ENCODE measurements at regions not wholly inside any gene's neighbourhood (a gene's known extent, or its start where the extent isn't known, plus 50 kb on each side); places are given as distances from the start of the nearest gene placed in this dataset.

DNA sequence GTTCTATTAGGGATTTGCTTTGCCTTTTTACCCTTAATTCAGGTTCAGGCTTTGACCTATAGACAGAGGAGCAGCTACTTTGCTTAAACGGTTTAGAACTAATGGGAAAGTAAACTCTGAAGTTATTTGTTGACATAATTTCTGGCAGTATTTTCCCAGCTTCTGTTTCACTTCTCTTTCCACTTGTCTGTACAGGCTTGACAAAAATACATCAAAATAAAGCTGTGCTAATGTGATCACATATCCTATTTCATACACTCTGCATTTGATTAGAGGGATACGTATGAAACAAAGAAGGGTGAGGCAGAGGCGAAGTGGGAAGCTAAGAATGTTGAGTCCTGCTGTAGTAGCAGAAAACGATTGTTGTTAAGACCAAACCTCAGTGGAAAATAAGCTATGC, 389.1 kb upstream of the RARB start:
- no TSS peak for BruUV-seq (replicated peaks)
- dilution Hi-C loops (cut with MboI; ENCODE audit: extremely low pct_ligation_motif_present, low sequenced_read_pairs) = no loop called here

DNA sequence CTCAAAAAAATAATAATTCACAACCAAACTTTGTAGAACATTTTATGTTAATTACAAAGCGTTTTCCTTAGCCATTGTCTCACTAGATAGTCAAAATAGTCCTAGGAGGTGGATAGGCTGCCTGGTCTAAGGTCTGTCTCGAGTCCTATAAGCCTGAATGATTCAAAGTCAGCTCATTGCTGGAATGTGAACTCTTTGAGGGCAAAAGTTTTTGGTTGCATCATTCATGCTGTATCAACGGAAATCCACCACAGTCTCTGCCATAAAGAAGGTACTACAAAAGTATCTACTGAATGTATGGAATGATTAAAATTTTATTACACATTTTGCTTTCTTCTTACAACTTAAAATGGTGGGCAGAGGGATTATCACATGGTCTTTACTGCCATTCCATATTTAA, 387.3 kb upstream of the RARB start:
- no peaks in the 10 kb centered on the region for H3K9me3 ChIP-seq (replicated peaks; ENCODE audit: control insufficient read depth, insufficient read depth, low read length)
- no peak overlapping the region for H2AFZ ChIP-seq (ENCODE audit: low read depth, low read length)
- DNase-seq (ENCODE audit: low read depth, low spot score) (no peak), FAIRE-seq (no peak)
- ChIA-PET CTCF (interaction anchor here (1.6 to 2.4 kb wide), 2 partner anchors 11 to 552 kb away, joined by 4 to 12 read pairs; no protein-coding TSS in a partner anchor), POLR2A (interaction anchor here (0.5 kb wide), 1 partner anchor 93 kb away, joined by 10 read pairs; no protein-coding TSS in a partner anchor)
- H3K4me2 ChIP-seq (ENCODE audit: insufficient read depth, low read length) = no peak overlapping the region
- no peak overlapping the region for H3K9ac ChIP-seq (replicated peaks; ENCODE audit: extremely low read depth, insufficient read depth, low read length)
- no peaks in the 10 kb centered on the region for H3K79me2 ChIP-seq (ENCODE audit: control insufficient read depth, insufficient read depth, low read length)
- dilution Hi-C loops (cut with MboI; ENCODE audit: extremely low pct_ligation_motif_present, low sequenced_read_pairs) (no loop called here), intact Hi-C loops (cut with micrococcal nuclease) (no loop called here)
- no peak overlapping the region for H3K27ac ChIP-seq (ENCODE audit: insufficient read depth, low read depth, low read length)
- no peaks in the 10 kb centered on the region for H3K36me3 ChIP-seq (ENCODE audit: control insufficient read depth in 2 of 2, extremely low read depth in 1 of 2, insufficient read depth in 2 of 2, low read length in 2 of 2)
- no peaks in the 10 kb centered on the region for H4K20me1 ChIP-seq (replicated peaks; ENCODE audit: control insufficient read depth, extremely low read depth, insufficient read depth, low read length)
- H3K9me1 ChIP-seq (replicated peaks; ENCODE audit: control insufficient read depth, extremely low read depth, insufficient read depth, low read length) = no peaks in the 10 kb centered on the region
- H3K27me3 ChIP-seq (ENCODE audit: control insufficient read depth in 2 of 2, insufficient read depth in 2 of 2, low read length in 2 of 2) = no peaks in the 10 kb centered on the region
- no peak for TF ChIP-seq GATA2 (IDR thresholded peaks at IDR 0.05; ENCODE audit: insufficient read depth, insufficient read length, low read depth, low read length)
- H3K4me1 ChIP-seq (ENCODE audit: control insufficient read depth, extremely low read depth, insufficient read depth, low read length) = no peaks in the 10 kb centered on the region
- no TSS peak for BruUV-seq (replicated peaks)
- H3K4me3 ChIP-seq (replicated peaks in 1 of 3; ENCODE audit: insufficient read depth in 1 of 3, low read depth in 1 of 3, low read length in 3 of 3) = no peak overlapping the region

More for the DNA sequence above, 389.1 kb upstream of the RARB start:
- no peaks in the 10 kb centered on the region for H3K79me2 ChIP-seq (ENCODE audit: control insufficient read depth, insufficient read depth, low read length)
- no peaks in the 10 kb centered on the region for H4K20me1 ChIP-seq (replicated peaks; ENCODE audit: control insufficient read depth, extremely low read depth, insufficient read depth, low read length)
- H3K27me3 ChIP-seq (ENCODE audit: control insufficient read depth in 2 of 2, insufficient read depth in 2 of 2, low read length in 2 of 2) = no peaks in the 10 kb centered on the region
- no peak overlapping the region for H3K27ac ChIP-seq (ENCODE audit: insufficient read depth, low read depth, low read length)
- FAIRE-seq = no peak
- H3K36me3 ChIP-seq (ENCODE audit: control insufficient read depth in 2 of 2, extremely low read depth in 1 of 2, insufficient read depth in 2 of 2, low read length in 2 of 2) = no peaks in the 10 kb centered on the region
- H3K4me1 ChIP-seq (ENCODE audit: control insufficient read depth, extremely low read depth, insufficient read depth, low read length) = no peaks in the 10 kb centered on the region
- no peak for DNase-seq (ENCODE audit: low read depth, low spot score)
- POLR2A ChIA-PET = no interaction called here
- no peak overlapping the region for H3K9ac ChIP-seq (replicated peaks; ENCODE audit: extremely low read depth, insufficient read depth, low read length)
- no peak for TF ChIP-seq MYC (IDR thresholded peaks at IDR 0.05; ENCODE audit: low read depth, low read length)
- no peak for TF ChIP-seq JUN (IDR thresholded peaks at IDR 0.05; ENCODE audit: borderline replicate concordance, insufficient read depth, insufficient read length, low read depth)
- no peak for TF ChIP-seq EZH2 (IDR thresholded peaks at IDR 0.05; ENCODE audit: borderline replicate concordance, low read depth, low read length, severe bottlenecking)
- H2AFZ ChIP-seq (ENCODE audit: low read depth, low read length) = no peak overlapping the region
- no peak overlapping the region for H3K4me2 ChIP-seq (ENCODE audit: insufficient read depth, low read length)
- H3K4me3 ChIP-seq (replicated peaks in 1 of 3; ENCODE audit: insufficient read depth in 1 of 3, low read depth in 1 of 3, low read length in 3 of 3) = no peak overlapping the region
- CTCF ChIA-PET = interaction anchor here (1.1 to 3.3 kb wide), 5 partner anchors 9 to 554 kb away, joined by 3 to 14 read pairs (median 5); no protein-coding TSS in a partner anchor
- no peaks in the 10 kb centered on the region for H3K9me3 ChIP-seq (replicated peaks; ENCODE audit: control insufficient read depth, insufficient read depth, low read length)
- intact Hi-C loops (cut with micrococcal nuclease) = loop anchor here (2.0 kb wide), 1 partner anchor 40 kb away; no protein-coding TSS in a partner anchor
- H3K9me1 ChIP-seq (replicated peaks; ENCODE audit: control insufficient read depth, extremely low read depth, insufficient read depth, low read length) = no peaks in the 10 kb centered on the region

Data from endothelial cell of umbilical vein (primary cell).